Common myeloid progenitor, CD34-positive (primary cell): ENCODE measurements at regions not wholly inside any gene's neighbourhood (a gene's known extent, or its start where the extent isn't known, plus 50 kb on each side); places are given as distances from the start of the nearest gene placed in this dataset.

ENCODE experiments used
- CTCF ChIA-PET: fragments of 350-600 bp; sonication (Branson Sonifier 250); formaldehyde crosslinking; loops from one replicate; lab custom pipeline; 2021; ENCODE audit warnings: antibody characterized with exemption; lab: Charles Lee
- POLR2A ChIA-PET: fragments of 350-600 bp; sonication (Branson Sonifier 250); formaldehyde crosslinking; loops from one replicate; lab custom pipeline; 2021; ENCODE audit warnings: antibody characterized with exemption; lab: Charles Lee
- DNase-seq, 3 donors: peaks; one replicate each; pipeline versions ENCODE4 v3.0.0 to v3.0.0-alpha.2; 2013
- H3K27ac ChIP-seq, 2 experiments: 1 replicate in 1 of 2; 2 replicates in 1 of 2; pipeline ENCODE4 v1.7.0; 2013; ENCODE audit warnings: inconsistent platforms in 2 of 2, low read length in 2 of 2, mild to moderate bottlenecking in 2 of 2, low read depth in 1 of 2, moderate library complexity in 1 of 2; ENCODE audit not compliant: severe bottlenecking in 2 of 2, insufficient read depth in 1 of 2, poor library complexity in 1 of 2
- H3K27me3 ChIP-seq, 5 experiments: replicated peaks in 2 of 5; 1 replicate in 3 of 5; 2 replicates in 2 of 5; pipeline versions ENCODE4 v1.6.1 to v1.7.0; 2013; ENCODE audit warnings: low read length in 4 of 5, mild to moderate bottlenecking in 2 of 5, moderate library complexity in 2 of 5, inconsistent platforms in 1 of 5; ENCODE audit not compliant: insufficient read depth in 5 of 5, control insufficient read depth in 4 of 5
- H3K36me3 ChIP-seq, 4 experiments: 1 replicate in 2 of 4; 2 replicates in 2 of 4; pipeline versions ENCODE4 v1.6.1 to v1.7.0; 2013; ENCODE audit warnings: low read length in 3 of 4, control low read depth in 1 of 4, mild to moderate bottlenecking in 1 of 4; ENCODE audit not compliant: control insufficient read depth in 4 of 4, insufficient read depth in 4 of 4
- H3K4me1 ChIP-seq, 4 experiments: 1 replicate in 3 of 4; 2 replicates in 1 of 4; pipeline versions ENCODE4 v1.6.1 to v1.7.1; 2013; ENCODE audit warnings: low read length in 3 of 4, mild to moderate bottlenecking in 3 of 4, control low read depth in 1 of 4, inconsistent platforms in 1 of 4, moderate library complexity in 1 of 4; ENCODE audit not compliant: control insufficient read depth in 4 of 4, insufficient read depth in 4 of 4; ENCODE audit errors: control extremely low read depth in 1 of 4
- H3K4me3 ChIP-seq, 7 experiments: 1 replicate in 4 of 7; 2 replicates in 3 of 7; pipeline versions ENCODE4 v1.5.1 to v1.7.0; 2013; ENCODE audit warnings: mild to moderate bottlenecking in 7 of 7, low read length in 6 of 7, moderate library complexity in 6 of 7, inconsistent platforms in 2 of 7, low read depth in 2 of 7, control low read depth in 1 of 7; ENCODE audit not compliant: insufficient read depth in 4 of 7, control insufficient read depth in 1 of 7; ENCODE audit errors: extremely low read depth in 1 of 7
- H3K9me3 ChIP-seq, 5 experiments: 1 replicate in 4 of 5; 2 replicates in 1 of 5; pipeline versions ENCODE4 v1.6.1 to v1.7.1; 2013; ENCODE audit warnings: low read length in 4 of 5, mild to moderate bottlenecking in 2 of 5, inconsistent platforms in 1 of 5, low read depth in 1 of 5, moderate library complexity in 1 of 5; ENCODE audit not compliant: control insufficient read depth in 4 of 5, insufficient read depth in 2 of 5; ENCODE audit errors: control extremely low read depth in 1 of 5
- WGBS: methylation state at CpG from one replicate; pipeline ENCODE4 v1.1.5; 2013; ENCODE audit not compliant: insufficient coverage; 5-methylcytosine and 5-hydroxymethylcytosine counted together

GRCh38 chr11:15558513-15559181, 443.9 kb downstream of the INSC start:
- WGBS = 80% methylated on average over 1 of the region's 2 CpGs
- no peaks in the 10 kb centered on the region for H3K27me3 ChIP-seq
- H3K36me3 ChIP-seq = no peaks in the 10 kb centered on the region
- no peaks in the 10 kb centered on the region for H3K9me3 ChIP-seq
- H3K4me1 ChIP-seq = no peaks in the 10 kb centered on the region
- POLR2A ChIA-PET = no interaction called here
- CTCF ChIA-PET = no interaction called here
- DNase-seq = no peak
- no peak overlapping the region for H3K4me3 ChIP-seq
- H3K27ac ChIP-seq = no peak overlapping the region

- Histone ChIP-seq H3K36me3 (no peaks in the 10 kb centered on the region), H3K9me3 (no peaks in the 10 kb centered on the region), H3K27ac (no peak overlapping the region), H3K4me3 (no peak overlapping the region), H3K27me3 (no peaks in the 10 kb centered on the region), H3K4me1 (no peaks in the 10 kb centered on the region)
- CTCF ChIA-PET = no interaction called here
- POLR2A ChIA-PET = no interaction called here
- 95% methylated on average over 34 of the region's 52 CpGs for WGBS
- no peak for DNase-seq
These were observed 446.2 kb downstream of the INSC start for GRCh38 chr11:15560689-15561467.

- H3K27ac ChIP-seq = no peak overlapping the region
- WGBS = 96% methylated on average over 3 of the region's 4 CpGs
- no peaks in the 10 kb centered on the region for H3K4me1 ChIP-seq
- no peaks in the 10 kb centered on the region for H3K9me3 ChIP-seq
- CTCF ChIA-PET = no interaction called here
- POLR2A ChIA-PET = no interaction called here
- H3K27me3 ChIP-seq = no peaks in the 10 kb centered on the region
- no peaks in the 10 kb centered on the region for H3K36me3 ChIP-seq
- no peak overlapping the region for H3K4me3 ChIP-seq
- DNase-seq = no peak
These were observed 447.5 kb downstream of the INSC start for GRCh38 chr11:15562230-15562629.

GRCh38 chr11:15563054-15563453, 448.3 kb downstream of the INSC start:
- Histone ChIP-seq H3K27ac (no peak overlapping the region), H3K9me3 (no peaks in the 10 kb centered on the region), H3K36me3 (no peaks in the 10 kb centered on the region), H3K27me3 (no peaks in the 10 kb centered on the region), H3K4me1 (no peaks in the 10 kb centered on the region), H3K4me3 (no peak overlapping the region)
- WGBS = 80% methylated on average over 3 of the region's 3 CpGs
- no peak for DNase-seq
- POLR2A ChIA-PET = no interaction called here
- CTCF ChIA-PET = no interaction called here

- 95% methylated on average over 5 of the region's 8 CpGs for WGBS
- no peaks in the 10 kb centered on the region for H3K9me3 ChIP-seq
- H3K4me3 ChIP-seq = no peak overlapping the region
- no peaks in the 10 kb centered on the region for H3K4me1 ChIP-seq
- DNase-seq = no peak
- CTCF ChIA-PET = no interaction called here
- H3K27ac ChIP-seq = no peak overlapping the region
- H3K36me3 ChIP-seq = no peaks in the 10 kb centered on the region
- POLR2A ChIA-PET = no interaction called here
- H3K27me3 ChIP-seq = no peaks in the 10 kb centered on the region
These were observed 451.2 kb downstream of the INSC start for GRCh38 chr11:15565880-15566279.

- Histone ChIP-seq H3K27ac (no peak overlapping the region), H3K4me3 (no peak overlapping the region), H3K4me1 (no peaks in the 10 kb centered on the region), H3K9me3 (no peaks in the 10 kb centered on the region), H3K36me3 (no peaks in the 10 kb centered on the region), H3K27me3 (no peaks in the 10 kb centered on the region)
- ChIA-PET POLR2A (interaction anchor here (0.6 kb wide), 1 partner anchor 131 kb away, joined by 3 read pairs; no protein-coding TSS in a partner anchor), CTCF (no interaction called here)
- DNase-seq = no peak
- WGBS = 100% methylated on average over 7 of the region's 8 CpGs
These were observed 453.7 kb downstream of the INSC start for GRCh38 chr11:15568440-15568839.

- H3K27ac ChIP-seq = no peak overlapping the region
- H3K27me3 ChIP-seq = no peaks in the 10 kb centered on the region
- H3K36me3 ChIP-seq = no peaks in the 10 kb centered on the region
- no peak for DNase-seq
- 56% methylated on average over 5 of the region's 7 CpGs for WGBS
- no peaks in the 10 kb centered on the region for H3K4me1 ChIP-seq
- no peak overlapping the region for H3K4me3 ChIP-seq
- POLR2A ChIA-PET = no interaction called here
- H3K9me3 ChIP-seq = no peaks in the 10 kb centered on the region
- CTCF ChIA-PET = no interaction called here
These were observed 454.7 kb downstream of the INSC start for GRCh38 chr11:15569305-15570025.
